CD4-positive, alpha-beta T cell (primary cell): ENCODE measurements at regions not wholly inside any gene's neighbourhood (a gene's known extent, or its start where the extent isn't known, plus 50 kb on each side); places are given as distances from the start of the nearest gene placed in this dataset.

ENCODE experiments used
- ATAC-seq: fragments of 200-7000 bp; cut with Tn5 transposase; one replicate; pipeline ENCODE4 v1.10.0; 2022; ENCODE audit warnings: mild to moderate bottlenecking; ENCODE audit not compliant: poor library complexity
- CTCF ChIA-PET: fragments of 350-600 bp; sonication (Branson Sonifier 250); formaldehyde crosslinking; loops from one replicate; lab custom pipeline; 2021; ENCODE audit warnings: antibody characterized with exemption, inconsistent platforms; lab: Charles Lee
- POLR2A ChIA-PET: fragments of 350-600 bp; sonication (Branson Sonifier 250); formaldehyde crosslinking; loops from one replicate; lab custom pipeline; 2021; ENCODE audit warnings: antibody characterized with exemption, inconsistent platforms; lab: Charles Lee
- DNase-seq, 14 experiments: peaks; one replicate each; pipeline ENCODE4 v3.0.0-alpha.2; 2013 to 2020; ENCODE audit warnings: mixed read lengths in 2 of 14
- H3K27ac ChIP-seq, 2 donors: one replicate each; pipeline versions ENCODE4 v1.5.1 to v1.7.0; 2013; ENCODE audit warnings: low read length in 2 of 2, low read depth in 1 of 2, mild to moderate bottlenecking in 1 of 2
- H3K27me3 ChIP-seq, 2 experiments: 1 replicate in 1 of 2; 2 replicates in 1 of 2; pipeline versions ENCODE4 v1.6.1 to v1.7.0; 2013; ENCODE audit warnings: low read length in 2 of 2, control low read depth in 1 of 2, mild to moderate bottlenecking in 1 of 2, moderate library complexity in 1 of 2; ENCODE audit not compliant: insufficient read depth in 2 of 2, control insufficient read depth in 1 of 2
- H3K36me3 ChIP-seq: one replicate; pipeline ENCODE4 v1.6.1; 2013; ENCODE audit warnings: low read length, control low read depth; ENCODE audit not compliant: insufficient read depth
- H3K4me1 ChIP-seq: one replicate; pipeline ENCODE4 v1.6.1; 2013; ENCODE audit warnings: low read length, control low read depth; ENCODE audit not compliant: insufficient read depth
- H3K4me3 ChIP-seq: one replicate; pipeline ENCODE4 v1.5.1; 2013; ENCODE audit warnings: mild to moderate bottlenecking, low read length, moderate library complexity
- H3K9me3 ChIP-seq, 2 experiments: 1 replicate in 1 of 2; 2 replicates in 1 of 2; pipeline versions ENCODE4 v1.6.1 to v1.7.0; 2013; ENCODE audit warnings: low read length in 2 of 2, mild to moderate bottlenecking in 2 of 2, control low read depth in 1 of 2, moderate library complexity in 1 of 2; ENCODE audit not compliant: control insufficient read depth in 1 of 2, insufficient read depth in 1 of 2
- H3K27ac Mint-ChIP-seq: one replicate; pipeline ENCODE4 v1.8.0; 2020; ENCODE audit warnings: mixed read lengths
- H3K27me3 Mint-ChIP-seq: one replicate; pipeline ENCODE4 v1.8.0; 2021; ENCODE audit warnings: mixed read lengths
- H3K36me3 Mint-ChIP-seq: one replicate; pipeline ENCODE4 v1.8.0; 2021; ENCODE audit warnings: low read depth, mixed read lengths
- H3K4me1 Mint-ChIP-seq: one replicate; pipeline ENCODE4 v1.8.0; 2021; ENCODE audit warnings: low read depth, mixed read lengths
- H3K4me3 Mint-ChIP-seq: one replicate; pipeline ENCODE4 v1.8.0; 2020; ENCODE audit warnings: mild to moderate bottlenecking, mixed read lengths
- H3K9me3 Mint-ChIP-seq: one replicate; pipeline ENCODE4 v1.8.0; 2020; ENCODE audit warnings: mixed read lengths
- intact Hi-C, 2 experiments: fragments of 100-400 bp; cut with DNase I in 1 of 2; cut with micrococcal nuclease in 1 of 2; formaldehyde crosslinking; loops; one replicate each; pipeline versions ENCODE4 v1.15.1 to v1.9.0; 2023 to 2025; cut with DNase I, micrococcal nuclease
- TF ChIP-seq, protein P1 (sequence below): fragments of 200-600 bp; IDR thresholded peaks from one replicate; pipeline ENCODE4 v1.8.0; 2022; ENCODE audit warnings: antibody characterized with exemption, mild to moderate bottlenecking

DNA sequence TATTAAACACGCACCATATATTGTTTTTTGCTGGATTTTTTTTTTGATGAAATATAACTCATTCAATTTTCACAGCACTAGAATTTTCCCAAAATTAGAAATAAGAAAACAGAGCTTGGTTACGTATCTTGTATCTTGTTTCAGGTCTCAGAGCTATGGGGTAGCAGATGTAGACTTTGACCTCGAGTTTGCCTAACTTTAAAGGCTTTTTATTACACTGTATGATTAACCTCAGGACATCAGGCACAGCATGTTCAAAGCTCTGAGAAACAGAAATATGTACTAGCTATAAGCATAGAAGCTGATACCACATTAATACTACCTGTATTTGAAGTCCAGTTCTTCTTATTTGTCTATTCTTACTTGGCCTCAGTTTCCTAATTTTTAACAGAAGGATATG lies 171.9 kb upstream of the KITLG start:
- Mint-ChIP-seq H3K36me3 (no peaks in the 10 kb centered on the region), H3K9me3 (no peaks in the 10 kb centered on the region), H3K4me3 (no peak overlapping the region), H3K4me1 (no peaks in the 10 kb centered on the region), H3K27ac (no peak overlapping the region), H3K27me3 (no peaks in the 10 kb centered on the region)
- TF ChIP-seq, protein P1, sequence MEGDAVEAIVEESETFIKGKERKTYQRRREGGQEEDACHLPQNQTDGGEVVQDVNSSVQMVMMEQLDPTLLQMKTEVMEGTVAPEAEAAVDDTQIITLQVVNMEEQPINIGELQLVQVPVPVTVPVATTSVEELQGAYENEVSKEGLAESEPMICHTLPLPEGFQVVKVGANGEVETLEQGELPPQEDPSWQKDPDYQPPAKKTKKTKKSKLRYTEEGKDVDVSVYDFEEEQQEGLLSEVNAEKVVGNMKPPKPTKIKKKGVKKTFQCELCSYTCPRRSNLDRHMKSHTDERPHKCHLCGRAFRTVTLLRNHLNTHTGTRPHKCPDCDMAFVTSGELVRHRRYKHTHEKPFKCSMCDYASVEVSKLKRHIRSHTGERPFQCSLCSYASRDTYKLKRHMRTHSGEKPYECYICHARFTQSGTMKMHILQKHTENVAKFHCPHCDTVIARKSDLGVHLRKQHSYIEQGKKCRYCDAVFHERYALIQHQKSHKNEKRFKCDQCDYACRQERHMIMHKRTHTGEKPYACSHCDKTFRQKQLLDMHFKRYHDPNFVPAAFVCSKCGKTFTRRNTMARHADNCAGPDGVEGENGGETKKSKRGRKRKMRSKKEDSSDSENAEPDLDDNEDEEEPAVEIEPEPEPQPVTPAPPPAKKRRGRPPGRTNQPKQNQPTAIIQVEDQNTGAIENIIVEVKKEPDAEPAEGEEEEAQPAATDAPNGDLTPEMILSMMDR = no peak
- ChIA-PET POLR2A (no interaction called here), CTCF (no interaction called here)
- no peak overlapping the region for H3K27ac ChIP-seq
- intact Hi-C loops = no loop called here
- no peaks in the 10 kb centered on the region for H3K9me3 ChIP-seq
- no peaks in the 10 kb centered on the region for H3K4me1 ChIP-seq
- DNase-seq (no peak), ATAC-seq (no peak)
- no peaks in the 10 kb centered on the region for H3K36me3 ChIP-seq
- no peaks in the 10 kb centered on the region for H3K27me3 ChIP-seq
- H3K4me3 ChIP-seq = no peak overlapping the region

DNA sequence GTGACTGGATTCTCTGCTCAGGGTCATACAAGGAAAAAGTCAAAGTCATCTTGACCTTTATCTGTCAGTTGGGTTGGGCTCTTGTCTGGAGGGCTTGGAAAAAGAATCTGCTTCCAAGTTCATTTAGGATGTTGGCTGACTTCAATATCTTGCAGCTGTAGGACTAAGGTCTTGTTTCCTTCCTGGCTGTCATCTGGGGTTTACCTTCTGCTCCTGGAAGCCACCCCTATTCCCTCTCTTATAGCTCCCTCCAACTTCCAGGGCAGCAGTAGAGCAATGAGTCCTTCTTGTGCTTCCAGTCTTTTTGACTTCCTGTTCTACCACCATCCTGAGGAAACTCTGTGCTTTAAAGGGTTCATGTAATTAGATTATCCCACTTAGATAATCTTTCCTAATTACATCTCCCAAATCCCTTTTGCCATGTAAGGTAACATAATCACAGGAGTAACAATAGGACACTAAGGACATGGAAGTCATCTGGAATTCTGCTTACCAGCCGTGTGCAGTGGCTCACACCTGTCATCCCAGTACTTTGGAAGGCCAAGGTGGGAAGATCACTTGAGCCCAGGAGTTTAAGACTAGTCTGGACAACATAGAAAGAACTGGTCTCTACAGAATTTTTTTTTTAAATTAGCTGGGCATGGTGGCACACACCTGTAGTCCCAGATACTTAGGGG lies 170.7 kb upstream of the KITLG start:
- Histone ChIP-seq H3K27ac (no peak overlapping the region), H3K4me1 (no peaks in the 10 kb centered on the region), H3K27me3 (no peaks in the 10 kb centered on the region), H3K36me3 (no peaks in the 10 kb centered on the region), H3K4me3 (no peak overlapping the region), H3K9me3 (no peaks in the 10 kb centered on the region)
- Mint-ChIP-seq H3K27me3 (no peaks in the 10 kb centered on the region), H3K27ac (no peak overlapping the region), H3K9me3 (no peaks in the 10 kb centered on the region), H3K36me3 (no peaks in the 10 kb centered on the region), H3K4me3 (no peak overlapping the region), H3K4me1 (no peaks in the 10 kb centered on the region)
- ChIA-PET POLR2A (no interaction called here), CTCF (no interaction called here)
- TF ChIP-seq, protein P1 = no peak
- intact Hi-C loops = no loop called here
- no peak for ATAC-seq
- DNase-seq = no peak

DNA sequence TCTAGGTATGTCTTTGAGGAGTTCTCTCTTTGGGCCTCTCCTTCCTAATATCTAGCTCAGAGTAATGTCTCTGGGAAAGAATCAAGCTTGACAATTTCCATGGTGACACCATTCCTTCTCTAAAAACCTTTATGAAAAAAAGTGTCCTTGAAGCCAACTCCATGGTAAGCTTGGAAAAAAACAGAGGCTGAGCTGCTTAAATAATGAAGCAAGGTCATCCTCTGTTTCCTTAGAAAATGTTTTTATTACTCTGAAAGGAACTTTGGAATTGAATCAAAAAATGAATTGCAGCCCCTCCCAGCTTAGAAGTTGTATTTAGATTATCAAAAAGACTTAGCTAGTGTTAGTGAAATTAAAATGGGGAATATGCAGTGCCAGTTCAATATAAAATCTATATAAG lies 166.1 kb upstream of the KITLG start:
- DNase-seq (no peak), ATAC-seq (no peak)
- intact Hi-C loops = no loop called here
- ChIA-PET CTCF (no interaction called here), POLR2A (no interaction called here)
- Mint-ChIP-seq H3K27ac (no peak overlapping the region), H3K4me1 (no peaks in the 10 kb centered on the region), H3K4me3 (no peak overlapping the region), H3K27me3 (no peaks in the 10 kb centered on the region), H3K36me3 (no peaks in the 10 kb centered on the region), H3K9me3 (no peaks in the 10 kb centered on the region)
- Histone ChIP-seq H3K27me3 (no peaks in the 10 kb centered on the region), H3K4me3 (no peak overlapping the region), H3K9me3 (no peaks in the 10 kb centered on the region), H3K27ac (no peak overlapping the region), H3K4me1 (no peaks in the 10 kb centered on the region), H3K36me3 (no peaks in the 10 kb centered on the region)
- TF ChIP-seq, protein P1 = no peak
